ENCODE measurements at regions not wholly inside any gene's neighbourhood (a gene's known extent, or its start where the extent isn't known, plus 50 kb on each side); places are given as distances from the start of the nearest gene placed in this dataset.

GRCh38 chr5:96200641-96201040 lies 232.4 kb downstream of the PCSK1 start:
- no peaks in the 10 kb centered on the region for H4K20me1 ChIP-seq (replicated peaks in 1 of 2; ENCODE audit: control insufficient read depth in 1 of 2, insufficient read depth in 2 of 2, low read length in 2 of 2)
- DNase-seq (ENCODE audit: low read depth in 1 of 2, low spot score in 2 of 2) (no peak), FAIRE-seq (no peak)
- H3K4ac ChIP-seq (replicated peaks; ENCODE audit: insufficient read length, low read depth, low read length): no peak overlapping the region
- H3K4me3 ChIP-seq (ENCODE audit: extremely low read depth in 1 of 4, insufficient read depth in 2 of 4, low read depth in 3 of 4, low read length in 4 of 4): no peak overlapping the region
- H3K56ac ChIP-seq (replicated peaks; ENCODE audit: insufficient read length, low read depth, low read length): no peak overlapping the region
- no peak overlapping the region for H2AFZ ChIP-seq (ENCODE audit: low read length)
- ChIA-PET CTCF (ENCODE audit: partially characterized antibody) (interaction anchor here (0.9 to 1.6 kb wide), 2 partner anchors 19 to 124 kb away, joined by 3 to 4 read pairs; no protein-coding TSS in a partner anchor), POLR2A (ENCODE audit: partially characterized antibody) (no interaction called here)
- H2BK20ac ChIP-seq (ENCODE audit: low read length): no peak overlapping the region
- no peak overlapping the region for H3K18ac ChIP-seq (ENCODE audit: extremely low read depth, low read length)
- no peak overlapping the region for H2AK5ac ChIP-seq (ENCODE audit: low read depth, low read length)
- no peak overlapping the region for H3K14ac ChIP-seq (ENCODE audit: insufficient read length)
- no peaks in the 10 kb centered on the region for H3K9me3 ChIP-seq (ENCODE audit: insufficient read depth in 2 of 2, low read depth in 1 of 2, low read length in 1 of 2)
- no peak overlapping the region for H3K23ac ChIP-seq (ENCODE audit: insufficient read length)
- H4K8ac ChIP-seq (ENCODE audit: extremely low read depth, insufficient read depth, low read length): no peak overlapping the region
- no peaks in the 10 kb centered on the region for H3K36me3 ChIP-seq (ENCODE audit: control insufficient read depth in 2 of 4, insufficient read depth in 4 of 4, low read length in 3 of 4)
- H3K4me1 ChIP-seq (replicated peaks in 1 of 4; ENCODE audit: control insufficient read depth in 3 of 4, insufficient read depth in 4 of 4, low read length in 3 of 4): no peaks in the 10 kb centered on the region
- H4K5ac ChIP-seq (ENCODE audit: insufficient read length, low read depth, low read length): no peak overlapping the region
- no peaks in the 10 kb centered on the region for H3K23me2 ChIP-seq (ENCODE audit: low read depth, low read length)
- no peaks in the 10 kb centered on the region for H3K79me2 ChIP-seq (ENCODE audit: control insufficient read depth in 1 of 2, insufficient read depth in 2 of 2, low read length in 2 of 2)
- H3K27me3 ChIP-seq (replicated peaks in 1 of 4; ENCODE audit: control insufficient read depth in 3 of 4, extremely low read depth in 1 of 4, insufficient read depth in 3 of 4, low read length in 3 of 4): no peaks in the 10 kb centered on the region
- H2BK15ac ChIP-seq (ENCODE audit: low read length): no peak overlapping the region
- no peak for TF ChIP-seq SIN3A (conservative IDR thresholded peaks at IDR 0.05 in 1 of 2, IDR thresholded peaks at IDR 0.05 in 1 of 2; ENCODE audit: low read depth in 1 of 2, low read length in 2 of 2)
- no peak for TF ChIP-seq HDAC6 (IDR thresholded peaks at IDR 0.05; ENCODE audit: low read depth, low read length)
- TF ChIP-seq GABPA (IDR thresholded peaks at IDR 0.05; ENCODE audit: borderline replicate concordance, insufficient read depth, low read length): no peak
- TF ChIP-seq SUZ12 (IDR thresholded peaks at IDR 0.05; ENCODE audit: low read length): no peak
- TF ChIP-seq SIRT6 (IDR thresholded peaks at IDR 0.05; ENCODE audit: low read length): no peak
- TF ChIP-seq RAD21 (IDR thresholded peaks at IDR 0.05 in 1 of 2, conservative IDR thresholded peaks at IDR 0.05 in 1 of 2; ENCODE audit: low read depth in 2 of 2, low read length in 2 of 2): no peak
- TF ChIP-seq ATF3 (IDR thresholded peaks at IDR 0.05; ENCODE audit: insufficient read depth, low read depth, low read length): no peak
- no peak for TF ChIP-seq EZH2 (IDR thresholded peaks at IDR 0.05; ENCODE audit: low read depth, low read length, severe bottlenecking)
- no peak for TF ChIP-seq GTF2F1 (IDR thresholded peaks at IDR 0.05; ENCODE audit: borderline replicate concordance, low read depth, low read length)
- TF ChIP-seq PHF8 (conservative IDR thresholded peaks at IDR 0.05; ENCODE audit: low read depth, low read length): no peak
- no peak for TF ChIP-seq NRF1 (IDR thresholded peaks at IDR 0.05; ENCODE audit: low read depth, low read length)
- no peak for TF ChIP-seq CBX5 (IDR thresholded peaks at IDR 0.05; ENCODE audit: low read depth, low read length)
- TF ChIP-seq KDM5A (IDR thresholded peaks at IDR 0.05; ENCODE audit: low read length): no peak
- TF ChIP-seq EGR1 (IDR thresholded peaks at IDR 0.05; ENCODE audit: borderline replicate concordance, low read depth, low read length): no peak
- H3K79me1 ChIP-seq (ENCODE audit: low read depth, low read length): no peaks in the 10 kb centered on the region
- H3K9ac ChIP-seq (replicated peaks in 1 of 4; ENCODE audit: extremely low read depth in 1 of 4, low read depth in 3 of 4, low read length in 3 of 4): no peak overlapping the region
- no peak overlapping the region for H2BK120ac ChIP-seq (replicated peaks; ENCODE audit: low read depth, low read length)
- no peak overlapping the region for H2BK12ac ChIP-seq (ENCODE audit: low read depth, low read length)
- no peak overlapping the region for H3K27ac ChIP-seq (ENCODE audit: low read depth, low read length)
- H4K91ac ChIP-seq (replicated peaks; ENCODE audit: insufficient read length, low read length): no peak overlapping the region
- 76% methylated on average over 1 of the region's 1 CpG; no CpG with 5 or more reads in 1 of the 2 experiments for WGBS, 2 experiments (ENCODE audit: extremely low coverage in 1 of 2, insufficient coverage in 1 of 2, insufficient read length in 1 of 2, insufficient replicate concordance in 2 of 2, low coverage in 1 of 2, low lambda C conversion rate in 2 of 2, missing lambda C conversion rate in 1 of 2)
- H2BK5ac ChIP-seq (ENCODE audit: low read depth, low read length): no peak overlapping the region
- H3K4me2 ChIP-seq (ENCODE audit: insufficient read depth in 1 of 2, low read depth in 2 of 2, low read length in 2 of 2): no peak overlapping the region

All from H1 (cell line).